Esophagus squamous epithelium (tissue), 5 donors: ENCODE measurements at regions not wholly inside any gene's neighbourhood (a gene's known extent, or its start where the extent isn't known, plus 50 kb on each side); places are given as distances from the start of the nearest gene placed in this dataset.
"Not testable (repeated sequence)": the region's sequence is repeated elsewhere in the genome, so short reads cannot be mapped to it uniquely, and the experiment has no call there.

Experiments
- DNase-seq: peaks from one replicate; lab custom pipeline; 2025; lab: John Stamatoyannopoulos, UW
- H3K27ac ChIP-seq, 4 donors: fragments of 200-600 bp; sonication (generic); one replicate each; pipeline ENCODE4 v1.5.1; 2016 to 2019; ENCODE audit warnings: mild to moderate bottlenecking in 1 of 4
- H3K27me3 ChIP-seq, 4 donors: fragments of 200-600 bp; sonication (generic); 1 replicate in 3 of 4; 2 replicates in 1 of 4; pipeline versions ENCODE4 v1.5.1 to v1.6.0; 2017 to 2021; ENCODE audit warnings: antibody characterized with exemption in 1 of 4
- H3K36me3 ChIP-seq, 3 donors: fragments of 200-600 bp; sonication (generic); one replicate each; pipeline ENCODE4 v1.5.1; 2016 to 2019
- H3K4me1 ChIP-seq, 3 donors: fragments of 200-600 bp; sonication (generic); one replicate each; pipeline ENCODE4 v1.5.1; 2017 to 2019
- H3K4me3 ChIP-seq, 4 donors: fragments of 200-600 bp; sonication (generic); 1 replicate in 3 of 4; 2 replicates in 1 of 4; pipeline ENCODE4 v1.5.1; 2016 to 2019; ENCODE audit warnings: mild to moderate bottlenecking in 2 of 4, moderate library complexity in 1 of 4
- H3K9me3 ChIP-seq, 3 donors: fragments of 200-600 bp; sonication (generic); one replicate each; pipeline ENCODE4 v1.5.1; 2016 to 2019
- CTCF ChIP-seq, 6 experiments: fragments of 450-650 bp in 4 of 6; fragments of 200-600 bp in 2 of 6; sonication (generic) in 2 of 6; IDR thresholded peaks; one replicate each; pipeline ENCODE4 v1.5.1; 2016 to 2019; ENCODE audit warnings: antibody characterized with exemption in 6 of 6, mild to moderate bottlenecking in 4 of 6, moderate library complexity in 4 of 6
- POLR2A ChIP-seq, 4 donors: fragments of 450-650 bp; IDR thresholded peaks; one replicate each; pipeline ENCODE4 v1.6.1; 2017; ENCODE audit warnings: antibody characterized with exemption in 4 of 4, mild to moderate bottlenecking in 4 of 4, moderate library complexity in 3 of 4
- WGBS, 2 donors: methylation state at CpG; one replicate each; pipeline ENCODE4 v1.1.5; 2018; 5-methylcytosine and 5-hydroxymethylcytosine counted together
- intact Hi-C: fragments of 100-400 bp; cut with DNase I; formaldehyde crosslinking; loops from one replicate; pipeline ENCODE4 v1.15.0; 2022
- donor health status: DM: yes; HTN: yes; CAD: no.

GRCh38 chr1:200290010-200290685 lies 119.7 kb downstream of the ZNF281 start:
- no peak for DNase-seq
- TF ChIP-seq POLR2A (IDR thresholded peaks at IDR 0.05) (no peak), CTCF (IDR thresholded peaks at IDR 0.05) (no peak)
- Histone ChIP-seq H3K9me3 (no peaks in the 10 kb centered on the region), H3K4me1 (no peaks in the 10 kb centered on the region), H3K36me3 (no peaks in the 10 kb centered on the region), H3K4me3 (no peak overlapping the region), H3K27me3 (peaks cover 0 to 13% (median 0%) of the 10 kb centered on the region in 4 donors), H3K27ac (no peak overlapping the region)
- WGBS, 2 donors = 62 to 72% methylated on average over 5 of the region's 5 CpGs
- intact Hi-C loops = no loop called here

DNA sequence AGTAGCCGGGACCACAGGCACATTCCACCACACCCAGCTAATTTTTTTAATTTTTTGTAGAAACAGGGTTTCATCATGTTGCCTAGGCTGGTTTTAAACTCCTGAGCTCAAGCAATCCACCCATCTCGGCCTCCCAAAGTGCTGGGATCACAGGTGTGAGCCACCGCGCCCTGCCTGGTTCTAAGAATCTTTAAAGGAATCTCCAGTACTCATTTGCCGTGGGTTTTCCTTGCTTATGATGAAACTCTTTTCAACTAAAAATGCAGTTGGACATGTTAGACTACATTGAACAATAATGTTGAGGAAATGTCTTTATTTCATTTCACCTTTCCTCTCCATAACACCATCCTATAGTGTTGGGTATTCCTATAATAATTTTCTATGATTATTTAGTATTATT lies 121.6 kb downstream of the ZNF281 start:
- H3K36me3 ChIP-seq = no peaks in the 10 kb centered on the region
- H3K27me3 ChIP-seq = peaks cover 0 to 13% (median 0%) of the 10 kb centered on the region in 4 donors
- TF ChIP-seq CTCF (IDR thresholded peaks at IDR 0.05) (no peak), POLR2A (IDR thresholded peaks at IDR 0.05) (no peak)
- H3K9me3 ChIP-seq = no peaks in the 10 kb centered on the region
- intact Hi-C loops = no loop called here
- no peak overlapping the region for H3K27ac ChIP-seq
- no peak overlapping the region for H3K4me3 ChIP-seq
- 91% methylated on average over 5 of the region's 5 CpGs for WGBS, 2 donors
- H3K4me1 ChIP-seq = no peaks in the 10 kb centered on the region
- DNase-seq = no peak

GRCh38 chr1:200284236-200284635 lies 125.6 kb downstream of the ZNF281 start:
- DNase-seq, H3K27me3 ChIP-seq, H3K9me3 ChIP-seq, H3K4me3 ChIP-seq, H3K36me3 ChIP-seq, H3K27ac ChIP-seq, intact Hi-C loops, H3K4me1 ChIP-seq: not testable (repeated sequence)
- 88 to 93% methylated on average over 3 to 5 of the region's 5 CpGs for WGBS, 2 donors

DNA sequence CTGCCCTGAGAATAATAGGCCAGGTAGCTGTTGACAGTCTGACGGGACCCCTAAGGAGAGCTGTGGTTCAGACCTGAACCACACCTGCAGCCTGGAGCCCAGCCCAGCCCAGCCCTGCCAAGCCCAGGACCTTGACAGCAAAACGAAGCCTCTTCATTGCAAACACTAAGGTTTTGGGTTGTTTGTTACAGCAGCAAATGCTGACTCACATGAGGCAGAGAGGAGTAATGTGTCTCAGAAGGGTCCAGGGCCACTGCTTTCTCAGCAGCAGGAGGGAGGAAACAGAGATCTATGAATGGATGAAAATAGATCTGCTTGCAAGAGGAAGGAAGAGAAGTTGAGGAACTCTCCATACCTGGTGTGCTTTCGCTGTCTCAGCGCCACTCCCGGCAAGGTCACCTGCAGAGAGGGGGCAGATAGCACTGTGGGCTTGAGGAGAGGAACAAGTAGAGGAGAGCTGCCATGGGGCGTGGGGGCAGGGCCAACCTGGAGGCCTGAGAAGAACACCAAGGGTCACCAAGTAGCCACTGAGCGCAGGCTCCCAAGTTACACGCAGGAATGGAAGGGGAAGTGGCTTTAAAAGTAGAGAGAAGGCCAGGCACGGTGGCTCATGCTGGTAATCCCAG lies 127.2 kb downstream of the ZNF281 start:
- TF ChIP-seq POLR2A (IDR thresholded peaks at IDR 0.05) = no peak
- TF ChIP-seq CTCF (IDR thresholded peaks at IDR 0.05) = no peak
- no peak for DNase-seq
- Histone ChIP-seq H3K27ac (no peak overlapping the region), H3K36me3 (no peaks in the 10 kb centered on the region), H3K4me3 (no peak overlapping the region), H3K27me3 (peaks cover 0 to 6% (median 0%) of the 10 kb centered on the region in 4 donors), H3K9me3 (no peaks in the 10 kb centered on the region), H3K4me1 (no peaks in the 10 kb centered on the region)
- intact Hi-C loops = no loop called here
- WGBS, 2 donors = 66 to 85% methylated on average over 7 to 8 of the region's 9 CpGs

GRCh38 chr1:200281201-200281835 lies 128.5 kb downstream of the ZNF281 start:
- TF ChIP-seq POLR2A (IDR thresholded peaks at IDR 0.05) (no peak), CTCF (IDR thresholded peaks at IDR 0.05) (no peak)
- no peaks in the 10 kb centered on the region for H3K4me1 ChIP-seq
- H3K4me3 ChIP-seq = no peak overlapping the region
- no peak for DNase-seq
- H3K36me3 ChIP-seq = no peaks in the 10 kb centered on the region
- no peak overlapping the region for H3K27ac ChIP-seq
- 87 to 89% methylated on average over 8 of the region's 8 CpGs for WGBS, 2 donors
- peaks cover 0 to 3% (median 0%) of the 10 kb centered on the region in 4 donors for H3K27me3 ChIP-seq
- intact Hi-C loops = no loop called here
- no peaks in the 10 kb centered on the region for H3K9me3 ChIP-seq
